HepG2 (cell line): ENCODE measurements at regions not wholly inside any gene's neighbourhood (a gene's known extent, or its start where the extent isn't known, plus 50 kb on each side); places are given as distances from the start of the nearest gene placed in this dataset.

Source experiments
- ARNT ChIP-seq: fragments of 450-650 bp; IDR thresholded peaks from 2 replicates; pipeline ENCODE4 v1.6.1; 2017
- JUN ChIP-seq: sonication (generic); formaldehyde crosslinking; IDR thresholded peaks from 2 replicates; pipeline ENCODE4 v1.4.0; 2020; ENCODE audit warnings: mild to moderate bottlenecking, missing genetic modification reagents
- KDM3A ChIP-seq: IDR thresholded peaks from 2 replicates; pipeline ENCODE4 v1.6.1; 2018; ENCODE audit warnings: low read depth, missing compliant biosample characterization
- MYNN ChIP-seq: sonication (generic); formaldehyde crosslinking; IDR thresholded peaks from 2 replicates; pipeline ENCODE4 v1.4.0; 2020; ENCODE audit warnings: mild to moderate bottlenecking, low read depth, missing genetic modification reagents
- PHF8 ChIP-seq: sonication (generic); formaldehyde crosslinking; IDR thresholded peaks from 2 replicates; pipeline ENCODE4 v1.5.0; 2020; ENCODE audit warnings: missing genetic modification reagents
- SRY ChIP-seq: sonication (generic); formaldehyde crosslinking; IDR thresholded peaks from 2 replicates; pipeline ENCODE4 v1.8.0; 2022; ENCODE audit warnings: mild to moderate bottlenecking, missing genetic modification reagents
- TCF12 ChIP-seq, 2 experiments: fragments of 450-650 bp in 1 of 2; sonication (generic) in 1 of 2; formaldehyde crosslinking in 1 of 2; IDR thresholded peaks; 2 replicates each; pipeline versions ENCODE4 v1.6.1 to v1.8.0; 2017 to 2022; ENCODE audit warnings: antibody characterized with exemption in 1 of 2, mild to moderate bottlenecking in 1 of 2, missing genetic modification reagents in 1 of 2, moderate library complexity in 1 of 2
- U2AF1 ChIP-seq: fragments of 200-400 bp; formaldehyde crosslinking; optimal IDR thresholded peaks from 2 replicates; pipeline ENCODE3; 2017; ENCODE audit warnings: mild to moderate bottlenecking, low read depth, low read length
- ZNF431 ChIP-seq: sonication (generic); formaldehyde crosslinking; IDR thresholded peaks from 2 replicates; pipeline ENCODE4 v1.9.0; 2022; ENCODE audit warnings: missing genetic modification reagents, low read depth, mild to moderate bottlenecking, borderline replicate concordance
- ZNF766 ChIP-seq: sonication (generic); formaldehyde crosslinking; IDR thresholded peaks from 2 replicates; pipeline ENCODE4 v1.5.0; 2020; ENCODE audit warnings: missing genetic modification reagents, borderline replicate concordance
- TF ChIP-seq, protein P1 (sequence below): sonication (generic); formaldehyde crosslinking; conservative IDR thresholded peaks from 2 replicates; pipeline ENCODE4 v1.4.0; 2020; ENCODE audit warnings: missing genetic modification reagents
- TF ChIP-seq, protein P2 (sequence below): sonication (generic); formaldehyde crosslinking; IDR thresholded peaks from 2 replicates; pipeline ENCODE4 v1.8.0; 2022; ENCODE audit warnings: missing genetic modification reagents, mild to moderate bottlenecking, moderate library complexity, borderline replicate concordance
- TF ChIP-seq, protein P3 (sequence below): sonication (generic); formaldehyde crosslinking; IDR thresholded peaks from 2 replicates; pipeline ENCODE4 v1.5.0; 2020; ENCODE audit warnings: mild to moderate bottlenecking, missing genetic modification reagents, moderate library complexity

GRCh38 chr4:24287096-24287495 is 297.3 kb downstream of the DHX15 start:
- TF ChIP-seq ZNF431 (CRISPR knock-in tag) (no peak), ARNT (no peak), ZNF766 (CRISPR knock-in tag) (no peak), JUN (no peak), KDM3A (CRISPR knock-in tag) (no peak), MYNN (CRISPR knock-in tag) (no peak), U2AF1 (no peak), SRY (CRISPR knock-in tag) (no peak), TCF12 (IDR thresholded peaks at IDR 0.05) (no peak), TCF12 (CRISPR knock-in tag; IDR thresholded peaks at IDR 0.05) (no peak), PHF8 (no peak)
- TF ChIP-seq, protein P1, sequence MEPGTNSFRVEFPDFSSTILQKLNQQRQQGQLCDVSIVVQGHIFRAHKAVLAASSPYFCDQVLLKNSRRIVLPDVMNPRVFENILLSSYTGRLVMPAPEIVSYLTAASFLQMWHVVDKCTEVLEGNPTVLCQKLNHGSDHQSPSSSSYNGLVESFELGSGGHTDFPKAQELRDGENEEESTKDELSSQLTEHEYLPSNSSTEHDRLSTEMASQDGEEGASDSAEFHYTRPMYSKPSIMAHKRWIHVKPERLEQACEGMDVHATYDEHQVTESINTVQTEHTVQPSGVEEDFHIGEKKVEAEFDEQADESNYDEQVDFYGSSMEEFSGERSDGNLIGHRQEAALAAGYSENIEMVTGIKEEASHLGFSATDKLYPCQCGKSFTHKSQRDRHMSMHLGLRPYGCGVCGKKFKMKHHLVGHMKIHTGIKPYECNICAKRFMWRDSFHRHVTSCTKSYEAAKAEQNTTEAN (CRISPR knock-in tag) = no peak
- TF ChIP-seq, protein P2, sequence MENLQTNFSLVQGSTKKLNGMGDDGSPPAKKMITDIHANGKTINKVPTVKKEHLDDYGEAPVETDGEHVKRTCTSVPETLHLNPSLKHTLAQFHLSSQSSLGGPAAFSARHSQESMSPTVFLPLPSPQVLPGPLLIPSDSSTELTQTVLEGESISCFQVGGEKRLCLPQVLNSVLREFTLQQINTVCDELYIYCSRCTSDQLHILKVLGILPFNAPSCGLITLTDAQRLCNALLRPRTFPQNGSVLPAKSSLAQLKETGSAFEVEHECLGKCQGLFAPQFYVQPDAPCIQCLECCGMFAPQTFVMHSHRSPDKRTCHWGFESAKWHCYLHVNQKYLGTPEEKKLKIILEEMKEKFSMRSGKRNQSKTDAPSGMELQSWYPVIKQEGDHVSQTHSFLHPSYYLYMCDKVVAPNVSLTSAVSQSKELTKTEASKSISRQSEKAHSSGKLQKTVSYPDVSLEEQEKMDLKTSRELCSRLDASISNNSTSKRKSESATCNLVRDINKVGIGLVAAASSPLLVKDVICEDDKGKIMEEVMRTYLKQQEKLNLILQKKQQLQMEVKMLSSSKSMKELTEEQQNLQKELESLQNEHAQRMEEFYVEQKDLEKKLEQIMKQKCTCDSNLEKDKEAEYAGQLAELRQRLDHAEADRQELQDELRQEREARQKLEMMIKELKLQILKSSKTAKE (CRISPR knock-in tag) = no peak
- TF ChIP-seq, protein P3, sequence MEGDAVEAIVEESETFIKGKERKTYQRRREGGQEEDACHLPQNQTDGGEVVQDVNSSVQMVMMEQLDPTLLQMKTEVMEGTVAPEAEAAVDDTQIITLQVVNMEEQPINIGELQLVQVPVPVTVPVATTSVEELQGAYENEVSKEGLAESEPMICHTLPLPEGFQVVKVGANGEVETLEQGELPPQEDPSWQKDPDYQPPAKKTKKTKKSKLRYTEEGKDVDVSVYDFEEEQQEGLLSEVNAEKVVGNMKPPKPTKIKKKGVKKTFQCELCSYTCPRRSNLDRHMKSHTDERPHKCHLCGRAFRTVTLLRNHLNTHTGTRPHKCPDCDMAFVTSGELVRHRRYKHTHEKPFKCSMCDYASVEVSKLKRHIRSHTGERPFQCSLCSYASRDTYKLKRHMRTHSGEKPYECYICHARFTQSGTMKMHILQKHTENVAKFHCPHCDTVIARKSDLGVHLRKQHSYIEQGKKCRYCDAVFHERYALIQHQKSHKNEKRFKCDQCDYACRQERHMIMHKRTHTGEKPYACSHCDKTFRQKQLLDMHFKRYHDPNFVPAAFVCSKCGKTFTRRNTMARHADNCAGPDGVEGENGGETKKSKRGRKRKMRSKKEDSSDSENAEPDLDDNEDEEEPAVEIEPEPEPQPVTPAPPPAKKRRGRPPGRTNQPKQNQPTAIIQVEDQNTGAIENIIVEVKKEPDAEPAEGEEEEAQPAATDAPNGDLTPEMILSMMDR = no peak
